Chondrocyte (in vitro differentiated cells): ENCODE measurements at regions not wholly inside any gene's neighbourhood (a gene's known extent, or its start where the extent isn't known, plus 50 kb on each side); places are given as distances from the start of the nearest gene placed in this dataset.
"Not testable (repeated sequence)": the region's sequence is repeated elsewhere in the genome, so short reads cannot be mapped to it uniquely, and the experiment has no call there.

ENCODE experiments used
- DNase-seq: peaks from one replicate; pipeline ENCODE4 v3.0.0; 2021; ENCODE audit warnings: mixed read lengths, low spot score
- H3K27ac Mint-ChIP-seq: one replicate; pipeline ENCODE4 v1.8.0; 2021; ENCODE audit warnings: mild to moderate bottlenecking, moderate library complexity, mixed read lengths; ENCODE audit not compliant: unreplicated experiment
- H3K27me3 Mint-ChIP-seq: 2 replicates; pipeline ENCODE4 v1.8.0; 2021; ENCODE audit warnings: low read depth, mixed read lengths
- H3K36me3 Mint-ChIP-seq: 2 replicates; pipeline ENCODE4 v1.8.0; 2021; ENCODE audit warnings: low read depth, mixed read lengths
- H3K4me1 Mint-ChIP-seq: 2 replicates; pipeline ENCODE4 v1.8.0; 2021; ENCODE audit warnings: low read depth, mild to moderate bottlenecking, mixed read lengths
- H3K4me3 Mint-ChIP-seq: one replicate; pipeline ENCODE4 v1.8.0; 2021; ENCODE audit warnings: mild to moderate bottlenecking, moderate library complexity, mixed read lengths; ENCODE audit not compliant: unreplicated experiment
- H3K9me3 Mint-ChIP-seq: 2 replicates; pipeline ENCODE4 v1.8.0; 2021; ENCODE audit warnings: low read depth, mixed read lengths
- TF ChIP-seq, protein P1 (sequence below): fragments of 200-600 bp; sonication (generic); IDR thresholded peaks from 2 replicates; pipeline ENCODE4 v1.5.0; 2021; ENCODE audit warnings: antibody characterized with exemption, mild to moderate bottlenecking, moderate library complexity

DNA sequence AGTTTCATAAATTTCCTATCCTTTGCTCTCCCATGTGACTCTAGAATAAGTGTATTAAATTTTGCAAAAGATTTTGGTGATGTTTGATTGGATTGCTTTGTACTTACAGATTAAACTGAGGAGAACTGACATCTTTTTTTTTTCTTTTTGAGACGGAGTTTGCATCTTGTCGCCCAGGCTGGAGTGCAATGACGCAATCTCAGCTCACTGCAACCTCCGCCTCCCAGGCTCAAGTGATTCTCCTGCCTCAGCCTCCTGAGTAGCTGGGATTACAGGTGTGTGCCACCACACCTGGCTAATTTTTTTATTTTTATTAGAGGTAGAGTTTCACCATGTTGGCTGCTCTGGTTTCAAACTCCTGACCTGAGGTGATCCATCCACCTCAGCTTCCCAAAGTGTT, 121.4 kb upstream of the LARP1 start:
- H3K4me3 Mint-ChIP-seq, H3K4me1 Mint-ChIP-seq, H3K27ac Mint-ChIP-seq, DNase-seq, H3K36me3 Mint-ChIP-seq, H3K9me3 Mint-ChIP-seq: not testable (repeated sequence)
- peaks cover 14% of the 10 kb centered on the region for H3K27me3 Mint-ChIP-seq

DNA sequence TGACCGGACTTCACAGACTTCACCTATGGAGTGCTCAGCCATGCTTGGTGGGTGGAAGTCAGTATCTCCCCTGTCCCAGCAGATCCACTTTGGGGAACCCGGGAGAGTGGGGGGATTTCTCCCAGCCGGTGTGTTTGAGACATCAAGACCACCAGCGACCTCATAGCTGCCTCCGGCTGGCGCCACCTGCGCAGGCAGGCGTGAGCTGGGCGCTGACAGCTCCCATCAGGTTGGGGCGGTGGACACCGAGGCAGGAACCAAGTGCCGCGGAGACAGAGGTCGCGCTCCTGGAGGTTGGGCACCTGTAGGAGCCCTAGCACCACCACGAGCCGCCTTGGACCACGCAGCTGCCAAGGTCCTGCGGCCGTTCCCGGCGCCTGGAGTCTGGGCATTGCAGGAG, 124.0 kb upstream of the LARP1 start:
- no peaks in the 10 kb centered on the region for H3K36me3 Mint-ChIP-seq
- no peak for DNase-seq

DNA sequence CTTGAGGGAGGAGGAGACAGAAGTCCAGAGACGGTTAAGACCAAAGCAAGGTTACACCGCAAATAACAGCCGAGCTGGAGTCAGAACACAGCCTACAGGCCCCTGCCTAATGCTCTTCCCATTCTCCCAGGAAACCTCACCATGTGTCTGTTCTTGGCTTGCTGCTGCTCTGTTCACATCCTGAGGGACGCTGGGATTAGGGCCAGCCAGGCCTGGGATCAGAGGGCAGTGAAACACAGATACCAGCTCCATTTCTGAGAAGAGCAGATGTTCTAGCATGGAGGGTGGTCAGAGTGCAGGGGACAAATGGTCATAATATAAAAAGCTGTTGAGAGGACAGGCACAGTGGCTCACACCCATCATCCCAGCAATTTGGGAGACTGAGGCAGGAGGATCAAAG, 124.8 kb upstream of the LARP1 start:
- H3K27ac Mint-ChIP-seq, result no peak overlapping the region
- DNase-seq, result no peak
- no peaks in the 10 kb centered on the region for H3K9me3 Mint-ChIP-seq

More for the DNA sequence above, 124.0 kb upstream of the LARP1 start:
- Mint-ChIP-seq H3K27me3 (peaks cover 12% of the 10 kb centered on the region), H3K9me3 (no peaks in the 10 kb centered on the region), H3K4me1 (no peaks in the 10 kb centered on the region), H3K4me3 (no peak overlapping the region), H3K27ac (no peak overlapping the region)
- TF ChIP-seq, protein P1, sequence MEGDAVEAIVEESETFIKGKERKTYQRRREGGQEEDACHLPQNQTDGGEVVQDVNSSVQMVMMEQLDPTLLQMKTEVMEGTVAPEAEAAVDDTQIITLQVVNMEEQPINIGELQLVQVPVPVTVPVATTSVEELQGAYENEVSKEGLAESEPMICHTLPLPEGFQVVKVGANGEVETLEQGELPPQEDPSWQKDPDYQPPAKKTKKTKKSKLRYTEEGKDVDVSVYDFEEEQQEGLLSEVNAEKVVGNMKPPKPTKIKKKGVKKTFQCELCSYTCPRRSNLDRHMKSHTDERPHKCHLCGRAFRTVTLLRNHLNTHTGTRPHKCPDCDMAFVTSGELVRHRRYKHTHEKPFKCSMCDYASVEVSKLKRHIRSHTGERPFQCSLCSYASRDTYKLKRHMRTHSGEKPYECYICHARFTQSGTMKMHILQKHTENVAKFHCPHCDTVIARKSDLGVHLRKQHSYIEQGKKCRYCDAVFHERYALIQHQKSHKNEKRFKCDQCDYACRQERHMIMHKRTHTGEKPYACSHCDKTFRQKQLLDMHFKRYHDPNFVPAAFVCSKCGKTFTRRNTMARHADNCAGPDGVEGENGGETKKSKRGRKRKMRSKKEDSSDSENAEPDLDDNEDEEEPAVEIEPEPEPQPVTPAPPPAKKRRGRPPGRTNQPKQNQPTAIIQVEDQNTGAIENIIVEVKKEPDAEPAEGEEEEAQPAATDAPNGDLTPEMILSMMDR, result no peak

GRCh38 chr5:154628685-154629084, 126.5 kb upstream of the LARP1 start:
- peaks cover 13% of the 10 kb centered on the region for H3K27me3 Mint-ChIP-seq
- TF ChIP-seq, protein P1, result no peak
- DNase-seq, result no peak

More for the DNA sequence above, 124.8 kb upstream of the LARP1 start:
- Mint-ChIP-seq H3K4me3 (no peak overlapping the region), H3K4me1 (no peaks in the 10 kb centered on the region), H3K27me3 (peaks cover 10% of the 10 kb centered on the region), H3K36me3 (no peaks in the 10 kb centered on the region)
- TF ChIP-seq, protein P1, result no peak

DNA sequence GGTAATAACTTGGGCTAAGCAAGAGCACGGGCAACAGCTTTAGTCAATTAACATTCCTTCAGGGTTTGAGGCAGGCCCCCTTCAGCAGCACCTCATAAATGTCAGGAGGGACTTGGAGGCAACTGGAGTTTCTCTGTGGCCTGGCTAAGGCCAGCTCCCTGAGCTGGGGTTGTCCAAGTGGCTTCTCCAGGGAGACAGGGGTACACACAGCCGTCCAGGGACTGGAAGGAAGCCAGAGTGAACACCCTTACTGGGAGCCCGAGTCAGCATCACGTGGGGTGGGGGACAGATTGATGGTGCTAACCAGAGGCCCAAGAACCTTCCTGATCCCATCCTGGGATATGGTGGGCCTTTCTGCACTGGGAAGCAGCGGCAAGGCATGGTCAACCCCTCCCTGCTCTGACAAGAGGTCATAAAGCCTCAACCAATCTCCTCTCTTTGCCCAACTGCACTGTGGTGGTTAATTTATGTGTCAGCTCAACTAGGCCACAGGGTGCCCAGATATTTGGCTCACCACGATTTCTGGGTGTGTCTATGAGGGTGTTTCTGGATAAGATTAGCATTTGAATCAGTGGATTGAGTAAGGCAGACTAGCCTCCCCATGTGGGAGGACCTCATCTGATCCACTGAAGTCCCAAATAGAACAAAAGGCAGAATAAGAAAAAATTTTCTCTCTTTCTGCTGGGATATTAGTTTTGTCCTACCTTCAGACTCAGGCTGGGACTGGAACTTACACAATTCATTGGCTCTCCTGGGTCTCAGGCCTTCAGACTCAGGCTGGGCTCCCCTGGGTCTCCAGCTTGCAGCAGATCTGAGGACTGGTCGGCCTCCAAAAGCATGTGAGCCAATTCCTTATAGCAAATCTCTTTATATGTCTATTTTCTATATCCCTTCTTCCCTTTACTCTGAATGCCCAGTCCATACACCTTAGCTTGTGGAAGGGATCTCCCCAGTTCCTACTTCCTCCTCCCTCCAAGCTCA, 127.2 kb upstream of the LARP1 start:
- Mint-ChIP-seq H3K36me3 (no peaks in the 10 kb centered on the region), H3K4me3 (no peak overlapping the region), H3K9me3 (no peaks in the 10 kb centered on the region), H3K27me3 (peaks cover 17% of the 10 kb centered on the region), H3K4me1 (no peaks in the 10 kb centered on the region), H3K27ac (no peak overlapping the region)
- DNase-seq, result no peak
- TF ChIP-seq, protein P1, result no peak

More at GRCh38 chr5:154628685-154629084, 126.5 kb upstream of the LARP1 start:
- no peaks in the 10 kb centered on the region for H3K4me1 Mint-ChIP-seq
- H3K36me3 Mint-ChIP-seq, result no peaks in the 10 kb centered on the region
- H3K27ac Mint-ChIP-seq, result no peak overlapping the region
- no peak overlapping the region for H3K4me3 Mint-ChIP-seq
- no peaks in the 10 kb centered on the region for H3K9me3 Mint-ChIP-seq
